ENCODE measurements at regions not wholly inside any gene's neighbourhood (a gene's known extent, or its start where the extent isn't known, plus 50 kb on each side); places are given as distances from the start of the nearest gene placed in this dataset.
"Not testable (repeated sequence)": the region's sequence is repeated elsewhere in the genome, so short reads cannot be mapped to it uniquely, and the experiment has no call there.

DNA sequence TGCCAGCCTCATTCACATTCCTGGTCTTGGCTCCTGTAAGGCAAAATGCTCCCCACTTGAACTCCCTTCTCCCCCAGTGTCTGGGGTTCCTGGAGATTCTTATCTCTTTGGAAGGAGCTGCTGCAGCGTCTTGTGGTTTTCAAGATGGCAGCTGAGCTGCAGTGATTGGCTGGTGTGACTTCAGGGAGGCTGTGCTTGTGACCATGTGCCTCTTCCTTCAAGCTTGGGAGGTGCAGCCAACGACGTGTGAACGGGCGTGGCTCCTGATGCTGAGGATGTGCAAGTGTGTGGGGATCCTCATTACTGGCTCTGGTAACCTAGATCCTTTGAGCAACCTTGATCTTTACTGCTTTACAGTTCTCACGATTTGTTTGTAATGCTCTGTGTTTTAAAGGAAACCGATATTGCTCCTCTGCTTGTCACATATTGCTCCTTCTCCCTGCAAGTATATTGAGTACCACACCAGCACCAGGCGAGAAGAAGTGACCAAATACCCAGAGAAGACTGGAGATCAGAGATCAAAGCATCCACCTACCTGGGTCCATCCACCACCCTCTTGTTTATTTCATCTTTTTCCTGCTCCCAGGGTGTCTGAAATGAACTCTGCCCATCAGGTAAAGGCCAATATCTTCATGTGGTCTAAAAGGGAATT, 208.5 kb downstream of the FGF9 start:
- peak; percentile 7 for DNase-seq (ENCODE audit: low spot score)

DNA sequence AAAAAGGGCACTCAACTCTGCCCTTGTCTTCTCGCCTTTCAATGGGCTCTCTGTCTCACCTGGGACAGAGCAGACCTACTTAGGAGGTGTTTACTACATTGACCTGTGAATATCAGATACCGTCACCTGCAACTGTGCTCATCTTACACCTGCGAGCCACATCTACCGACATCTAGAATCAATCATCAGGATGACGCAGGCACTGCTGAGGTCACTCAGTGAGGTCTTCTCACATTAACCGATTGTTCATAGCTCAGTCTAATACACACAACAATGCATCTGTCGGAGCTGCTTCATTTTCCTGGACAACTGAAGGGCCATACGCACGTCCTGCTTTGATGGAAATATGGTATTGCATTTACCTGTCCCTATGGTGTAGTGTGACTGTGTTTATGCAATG, 211.9 kb downstream of the FGF9 start:
- DNase-seq (ENCODE audit: low spot score), result peak; percentile 6

DNA sequence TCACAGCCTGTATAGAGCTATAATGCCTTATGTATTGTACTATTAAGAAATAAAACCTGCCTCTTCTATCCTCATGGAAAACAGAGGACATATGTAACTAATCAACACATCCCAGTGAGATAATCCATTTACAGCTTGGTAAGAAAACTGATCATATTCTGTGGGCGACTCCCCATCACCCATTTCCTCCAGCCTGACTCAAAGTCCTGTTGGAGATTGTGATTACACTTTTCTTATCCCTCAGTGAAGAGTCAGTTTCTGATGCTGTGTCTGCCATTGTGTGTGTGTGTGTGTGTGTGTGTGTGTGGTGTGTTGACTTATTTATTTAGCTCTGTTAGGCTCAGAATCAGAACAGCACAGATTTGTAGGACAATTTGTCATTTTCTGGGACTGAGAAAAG, 212.8 kb downstream of the FGF9 start:
- DNase-seq (ENCODE audit: low spot score), result peak; percentile 1

DNA sequence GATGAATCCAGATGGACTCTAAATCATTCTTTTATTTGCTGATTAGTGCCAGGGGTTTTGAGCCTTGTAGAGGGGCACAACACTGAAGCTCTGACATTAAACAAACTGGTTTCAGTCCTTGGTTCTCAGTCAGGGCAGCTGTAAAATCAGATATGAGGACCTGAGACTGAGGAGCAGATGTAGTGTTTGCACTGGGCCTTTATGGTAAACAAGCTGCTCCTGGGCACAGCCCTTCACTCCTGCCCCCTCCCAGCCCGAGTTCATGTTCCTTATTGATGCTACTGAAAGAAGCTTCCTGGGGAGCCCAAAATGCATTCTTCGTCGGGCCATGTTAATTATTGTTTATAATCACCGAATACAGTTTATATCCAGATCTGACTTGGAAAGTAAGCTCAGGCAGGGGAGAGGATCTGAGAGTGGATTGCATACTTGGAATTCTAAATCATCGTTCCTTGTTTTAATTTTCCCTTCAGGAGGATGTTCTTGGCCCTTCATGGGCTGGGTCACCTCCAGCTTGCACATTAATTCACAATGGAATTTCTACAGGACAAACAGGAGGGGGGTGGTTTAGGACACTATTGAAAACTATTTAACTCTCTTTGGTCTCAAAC, 213.5 kb downstream of the FGF9 start:
- peak; percentile 13 for DNase-seq (ENCODE audit: low spot score)

DNA sequence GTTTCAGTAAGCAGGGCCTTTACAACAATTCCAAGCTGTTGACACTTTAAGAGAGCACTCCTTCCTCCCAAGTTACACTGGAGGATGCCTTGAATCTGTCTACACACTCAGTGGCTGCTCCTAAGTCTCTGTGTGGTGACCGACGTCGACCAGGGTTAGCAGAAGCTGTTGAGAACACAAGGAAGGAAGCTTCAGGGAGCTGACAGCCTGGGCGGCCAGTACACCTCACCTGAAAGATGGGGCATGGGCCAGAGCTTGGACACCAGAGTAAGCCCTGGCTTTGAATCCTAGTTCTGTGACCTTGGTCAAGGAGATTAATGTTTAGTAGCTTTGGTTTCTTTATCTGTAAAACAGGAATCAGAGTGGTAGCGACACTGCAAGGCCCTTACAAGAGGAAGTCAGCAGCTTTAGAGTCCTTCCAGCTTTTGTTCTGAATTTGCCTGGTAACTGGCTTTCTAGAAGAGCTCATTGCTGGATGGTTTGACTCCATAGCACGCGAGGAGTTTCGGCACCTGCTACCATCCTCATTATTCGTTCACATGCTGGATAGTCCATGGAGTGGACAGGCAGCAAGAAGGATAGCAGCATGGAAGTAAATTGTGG, 214.2 kb downstream of the FGF9 start:
- DNase-seq (ENCODE audit: low spot score), result peak; percentile 25

DNA sequence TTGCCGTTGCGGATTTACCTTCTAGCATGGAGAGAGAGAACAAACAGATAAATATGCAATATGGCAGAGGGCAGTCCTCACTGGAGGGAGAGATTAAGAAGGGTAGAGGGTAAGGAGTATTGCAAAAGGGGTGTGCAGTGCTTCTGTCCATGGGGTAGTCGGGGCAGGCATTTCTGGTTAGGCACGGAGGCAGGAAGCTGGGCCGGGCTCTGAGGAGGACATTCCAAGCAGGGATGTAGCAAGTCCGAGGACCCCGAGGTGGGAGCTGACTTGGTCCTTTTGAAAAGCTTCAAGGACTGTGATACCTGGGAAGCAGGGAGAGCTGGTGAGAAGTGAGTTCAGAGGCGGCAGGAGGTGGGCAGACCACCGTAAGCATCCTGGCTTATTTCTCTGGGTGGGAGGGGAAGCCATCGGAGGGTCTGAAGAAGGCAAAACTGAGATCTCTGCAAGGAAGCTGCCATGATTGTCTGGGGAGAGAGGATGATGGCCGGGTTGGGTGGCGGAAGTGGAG, 214.9 kb downstream of the FGF9 start:
- peak; percentile 22 for DNase-seq (ENCODE audit: low spot score)

DNA sequence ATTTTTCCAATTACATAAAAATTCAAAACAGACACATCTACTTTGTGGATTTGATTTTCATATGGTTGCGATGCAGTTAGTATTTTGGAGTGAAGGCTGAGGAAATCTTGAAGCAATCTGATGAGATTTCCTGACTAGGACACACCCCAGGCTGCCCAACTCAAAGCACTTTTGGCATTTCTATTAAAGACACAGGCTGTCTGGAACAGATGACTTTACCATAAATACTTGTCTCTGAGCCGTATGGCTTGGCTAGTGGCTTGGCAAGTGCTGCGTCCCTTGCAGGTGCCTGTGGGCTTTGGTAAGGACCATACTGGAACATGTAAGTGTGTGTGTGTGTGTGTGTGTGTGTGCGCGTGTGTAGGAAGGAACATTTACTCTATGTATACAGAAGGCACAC, 218.8 kb downstream of the FGF9 start:
- no peak for DNase-seq (ENCODE audit: low spot score)

DNA sequence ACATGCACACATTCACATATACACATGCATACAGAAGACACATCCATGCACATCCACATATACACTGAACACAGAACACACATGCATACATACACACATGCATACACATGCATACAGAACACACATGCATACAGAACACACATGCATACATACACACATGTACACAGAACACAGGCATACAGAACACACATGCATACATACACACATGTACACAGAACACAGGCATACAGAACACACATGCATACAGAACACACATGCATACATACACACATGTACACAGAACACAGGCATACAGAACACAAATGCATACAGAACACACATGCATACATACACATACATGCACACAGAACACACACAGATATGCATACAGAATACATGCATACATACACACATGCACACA, 219.3 kb downstream of the FGF9 start:
- DNase-seq (ENCODE audit: low spot score), result not testable (repeated sequence)

DNA sequence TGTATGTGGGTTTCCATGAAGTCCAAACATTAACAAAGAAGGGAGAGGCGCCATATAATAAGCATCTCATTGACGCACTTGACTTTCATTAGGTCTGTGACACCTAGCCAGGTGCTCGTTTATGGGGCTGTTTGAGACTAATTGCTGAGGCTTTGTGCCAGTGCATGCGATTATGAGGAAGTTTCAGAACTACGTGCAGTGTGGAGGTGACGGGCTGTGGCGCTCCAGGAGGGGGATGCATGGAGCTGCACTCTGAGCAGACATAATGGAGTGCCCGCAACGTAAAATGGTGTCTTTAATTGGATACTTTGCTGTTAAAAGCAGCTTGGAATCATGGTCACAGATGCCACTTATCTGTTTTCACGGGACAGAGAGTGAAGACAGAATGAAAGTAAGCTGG, 223.2 kb downstream of the FGF9 start:
- DNase-seq (ENCODE audit: low spot score), result no peak

DNA sequence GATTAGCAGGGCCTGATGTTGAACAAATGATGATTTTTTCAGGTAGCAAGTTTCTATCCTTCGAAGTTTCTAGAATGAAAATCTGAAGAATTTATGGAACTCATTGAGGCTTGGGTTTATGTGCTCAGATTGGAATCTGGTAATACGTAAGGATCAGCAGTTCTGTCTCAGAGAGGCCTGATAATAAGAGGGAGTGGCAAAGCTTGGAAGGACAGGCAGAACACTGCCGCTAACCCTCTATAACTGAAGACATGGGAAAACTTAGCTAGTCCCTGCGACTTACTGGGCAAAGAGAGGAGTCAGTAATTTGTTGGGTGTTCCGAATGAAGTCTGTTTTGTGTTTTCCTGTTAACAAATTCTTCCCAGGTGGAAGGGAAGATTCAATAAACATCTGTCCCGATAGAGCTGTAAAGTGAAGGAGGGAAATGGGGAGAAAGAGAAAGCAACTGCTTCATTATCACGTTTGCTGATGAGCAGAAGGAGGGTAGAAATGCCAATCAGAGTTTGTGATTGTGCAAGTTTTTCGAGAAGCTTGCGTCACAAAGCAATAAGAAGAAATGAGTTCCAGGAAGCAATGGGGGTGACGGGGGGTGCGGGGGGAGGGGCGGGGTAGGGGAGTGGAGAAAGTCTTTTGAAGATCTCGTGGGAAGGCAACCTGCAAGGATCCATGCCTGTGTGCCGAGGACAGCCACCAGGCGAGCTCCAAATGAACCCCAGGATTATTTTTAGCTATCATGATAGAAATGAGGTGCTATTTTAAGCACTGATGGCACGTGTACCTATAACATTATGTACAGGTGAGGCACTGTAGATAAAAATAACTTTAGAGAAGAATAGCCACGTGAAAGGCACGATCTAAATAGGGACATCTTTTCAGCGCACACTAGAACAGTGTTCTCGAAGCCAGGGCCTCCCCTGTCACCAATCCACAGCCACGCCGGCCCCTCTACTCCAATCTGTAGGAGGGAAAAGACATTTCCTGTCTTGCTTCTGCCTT, 224.1 kb downstream of the FGF9 start:
- DNase-seq (ENCODE audit: low spot score), result no peak

DNA sequence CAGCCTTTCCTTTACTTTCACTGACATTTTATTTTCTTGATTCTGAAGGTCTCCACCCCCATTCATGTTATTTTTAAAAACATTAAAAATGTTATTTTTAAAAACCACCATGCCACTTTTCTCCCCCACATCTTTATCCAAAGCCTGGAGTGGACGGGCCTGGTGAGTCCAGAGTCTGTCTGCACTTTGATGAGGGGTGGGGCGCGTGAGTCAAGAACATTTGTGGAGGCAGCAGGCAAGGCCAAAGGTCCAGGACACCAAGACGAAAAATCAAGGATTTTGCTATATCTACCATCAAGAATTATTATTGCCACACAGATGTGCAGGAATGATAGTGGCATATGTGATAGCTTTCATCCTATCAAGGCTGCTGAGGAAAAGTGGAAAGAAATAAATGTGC, 224.9 kb downstream of the FGF9 start:
- DNase-seq (ENCODE audit: low spot score), result no peak

DNA sequence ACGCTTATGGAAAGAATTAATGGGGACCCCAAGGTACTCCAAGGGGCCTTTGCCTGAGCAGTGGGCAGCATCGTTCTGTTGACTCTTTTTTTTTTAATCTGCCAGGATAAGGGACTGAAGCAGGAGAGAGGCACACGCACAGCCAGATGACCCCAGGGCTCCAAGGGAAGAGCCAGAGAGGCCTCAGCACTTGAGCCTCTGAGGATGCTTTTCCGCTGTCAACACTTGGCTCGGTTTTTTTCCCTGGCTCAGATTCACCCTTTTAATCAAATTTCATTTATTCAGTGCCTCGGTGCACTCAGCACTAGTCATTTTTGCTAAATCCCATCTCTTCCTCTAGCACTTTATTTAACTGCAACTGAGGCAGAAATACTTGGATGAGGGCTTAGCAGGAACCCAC, 226.3 kb downstream of the FGF9 start:
- no peak for DNase-seq (ENCODE audit: low spot score)

DNA sequence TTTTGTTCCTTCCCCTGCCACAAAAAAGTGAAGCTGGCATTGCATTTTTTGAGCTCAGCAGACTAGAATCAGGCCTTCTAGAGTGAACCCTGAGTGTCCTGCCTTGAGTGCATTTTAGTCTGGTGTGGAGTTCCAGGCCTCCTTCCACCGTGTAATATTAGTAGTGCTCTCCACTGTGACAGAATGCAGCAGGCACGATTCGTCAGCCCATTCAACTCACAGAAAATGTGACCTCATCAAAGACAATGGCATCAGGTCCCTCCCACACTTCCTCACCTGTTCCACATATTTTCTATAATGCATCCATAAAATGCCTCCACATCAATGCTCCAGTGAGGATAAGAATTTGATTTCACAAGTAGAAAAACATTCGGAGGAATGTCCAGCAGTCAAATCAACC, 227.6 kb downstream of the FGF9 start:
- no peak for DNase-seq (ENCODE audit: low spot score)

DNA sequence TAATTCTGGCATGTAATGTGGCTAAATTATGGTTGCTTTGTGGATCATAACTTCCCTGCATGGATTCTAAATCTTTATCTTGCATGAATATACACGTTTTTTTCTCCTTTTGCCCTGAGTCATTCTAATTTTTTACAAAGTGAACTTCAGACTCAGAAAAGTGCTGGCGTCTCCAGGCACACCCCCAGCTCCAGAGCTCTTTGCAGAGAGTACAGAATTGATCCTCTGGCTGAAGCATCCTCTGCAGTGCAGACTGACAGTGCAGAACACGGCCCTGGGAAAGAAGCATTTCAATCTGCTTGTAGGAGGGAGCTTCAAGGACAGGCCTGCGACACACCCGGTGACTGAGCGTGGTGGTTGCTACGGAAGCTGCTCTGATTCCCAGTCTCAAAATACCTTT, 228.1 kb downstream of the FGF9 start:
- DNase-seq (ENCODE audit: low spot score), result no peak

DNA sequence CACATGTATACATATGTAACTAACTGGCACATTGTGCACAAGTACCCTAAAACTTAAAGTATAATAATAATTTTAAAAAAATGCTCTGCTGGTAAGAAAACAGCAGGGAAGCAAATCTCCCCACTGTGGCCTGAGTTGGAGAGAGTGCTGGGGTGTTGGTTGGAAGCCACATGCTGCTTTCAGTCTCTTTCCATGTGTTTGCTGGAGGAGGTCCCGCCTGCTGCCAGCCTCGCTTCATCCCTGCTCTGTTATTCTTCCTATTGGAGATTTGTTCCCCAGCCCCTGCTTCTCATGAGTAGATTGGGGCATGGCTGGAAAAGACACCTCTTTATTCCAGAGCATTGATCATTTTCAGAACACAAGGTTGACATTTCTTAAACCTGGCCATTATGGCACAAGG, 230.5 kb downstream of the FGF9 start:
- DNase-seq (ENCODE audit: low spot score), result no peak

DNA sequence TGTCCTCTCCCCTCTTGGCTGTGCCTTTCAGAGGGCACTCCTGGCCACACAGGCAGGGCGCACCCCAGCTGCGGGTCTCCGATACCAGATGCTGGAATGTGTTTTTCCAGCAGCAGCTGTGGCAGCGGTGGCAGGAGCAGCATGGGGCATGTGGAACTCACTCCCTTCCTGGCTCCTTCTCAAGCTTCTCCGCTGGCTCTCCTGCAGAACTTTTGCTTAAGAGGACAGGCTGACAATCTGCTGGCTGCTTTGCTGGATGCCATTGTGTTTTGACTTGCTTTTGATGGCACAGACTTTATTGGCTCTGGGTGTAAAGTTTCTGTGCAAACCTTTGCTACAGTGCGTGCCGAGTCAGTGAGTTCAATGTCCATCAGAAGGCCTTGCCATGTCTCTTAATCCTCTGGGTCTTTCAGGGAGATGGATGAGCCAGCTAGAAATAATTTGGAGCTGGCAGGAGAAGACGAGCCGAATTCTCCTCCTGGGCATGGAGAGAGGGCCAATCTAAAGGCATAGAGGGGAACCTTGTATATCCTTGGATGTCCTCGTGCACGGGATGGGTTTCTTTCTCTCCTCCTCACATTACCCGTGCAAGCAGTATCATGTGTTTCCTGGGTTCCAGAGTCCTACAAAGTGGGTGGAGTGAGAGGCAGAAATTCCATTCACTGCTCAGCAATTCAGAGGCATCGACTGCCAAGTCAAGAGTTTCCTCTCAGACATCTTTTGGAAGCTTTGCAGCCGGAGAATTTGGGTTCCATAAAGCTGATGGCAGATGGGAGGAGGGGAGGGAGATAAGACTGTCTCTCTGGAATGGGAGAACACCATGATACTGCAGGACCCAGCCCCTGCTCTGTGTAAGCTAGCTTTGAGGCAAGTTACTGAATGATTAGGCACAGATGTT, 231.2 kb downstream of the FGF9 start:
- no peak for DNase-seq (ENCODE audit: low spot score)

DNA sequence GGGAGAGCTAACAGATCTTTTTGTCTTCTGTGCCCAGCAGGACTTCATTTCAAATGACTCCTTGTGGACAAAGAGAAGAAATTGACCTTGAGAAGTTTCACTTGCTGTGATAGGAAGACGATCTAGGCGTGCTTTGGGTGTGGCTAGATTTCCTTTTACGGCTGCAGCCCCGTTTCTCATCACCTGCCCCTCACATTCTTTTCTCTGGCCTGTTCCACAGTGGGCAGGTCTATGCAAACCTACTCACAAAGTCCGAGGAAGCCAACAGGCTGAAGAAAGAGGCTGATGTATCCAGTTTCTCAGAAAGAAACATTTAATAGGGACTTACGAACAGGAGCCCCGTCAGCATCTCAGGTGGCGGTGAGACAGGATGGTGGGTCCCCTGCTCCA, 231.8 kb downstream of the FGF9 start:
- DNase-seq (ENCODE audit: low spot score), result no peak

DNA sequence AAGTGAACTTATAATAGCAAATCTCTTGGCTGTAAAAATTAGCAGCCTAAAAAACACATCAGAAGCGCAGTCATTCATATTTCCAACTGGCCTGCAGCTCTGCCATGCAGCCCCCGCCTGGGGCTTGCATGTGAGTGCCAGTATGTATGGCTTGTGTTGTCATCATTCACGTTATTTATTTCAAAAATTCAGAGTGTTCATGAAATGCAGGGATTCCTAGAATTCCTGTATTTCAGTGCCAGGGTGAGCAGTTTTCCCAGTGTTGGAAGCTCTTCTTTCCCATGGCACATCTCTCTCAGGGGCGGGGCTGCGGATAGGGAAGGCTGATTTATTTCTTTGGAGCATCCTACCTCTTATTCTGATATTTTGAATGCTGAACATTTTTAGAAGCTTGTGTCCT, 234.6 kb downstream of the FGF9 start:
- no peak for DNase-seq (ENCODE audit: low spot score)

DNA sequence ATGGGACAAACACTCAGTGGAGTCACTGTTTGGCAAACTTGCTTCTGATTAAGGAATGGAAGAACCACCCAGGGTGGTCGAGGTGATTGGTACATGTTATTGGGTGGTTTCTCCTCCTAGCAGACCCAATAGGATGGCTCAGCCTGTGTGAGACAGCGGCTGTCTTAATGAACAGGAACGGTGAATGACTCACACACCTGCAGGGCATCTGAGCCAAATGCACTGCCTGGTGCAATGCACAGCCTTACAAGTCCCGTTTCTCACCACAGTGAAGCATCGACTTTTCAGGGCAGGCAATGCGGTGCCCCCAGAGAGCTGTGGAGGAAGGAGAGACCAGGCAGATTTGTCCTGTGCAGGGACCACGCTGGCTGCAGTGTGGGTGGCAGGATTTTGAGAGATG, 238.5 kb downstream of the FGF9 start:
- DNase-seq (ENCODE audit: low spot score), result no peak

DNA sequence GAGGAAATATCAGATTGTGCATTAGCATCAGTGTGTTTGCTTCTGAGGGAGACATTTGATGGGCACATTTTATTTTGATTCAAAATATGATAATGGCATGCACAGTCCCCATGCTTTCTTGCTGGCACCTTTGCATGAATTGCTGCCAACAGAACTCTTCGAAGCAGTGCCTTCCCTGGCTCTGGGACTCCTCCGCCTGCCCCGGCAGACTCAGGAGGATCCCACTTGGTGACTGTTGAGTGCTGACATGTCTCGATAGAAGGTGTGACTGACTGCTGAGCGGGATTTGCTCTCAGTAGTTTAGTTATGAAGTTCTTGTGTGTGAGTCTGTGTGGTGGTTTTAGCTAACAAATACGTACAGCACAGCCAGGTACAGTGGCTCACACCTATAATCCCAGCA, 239.7 kb downstream of the FGF9 start:
- DNase-seq (ENCODE audit: low spot score), result no peak

DNA sequence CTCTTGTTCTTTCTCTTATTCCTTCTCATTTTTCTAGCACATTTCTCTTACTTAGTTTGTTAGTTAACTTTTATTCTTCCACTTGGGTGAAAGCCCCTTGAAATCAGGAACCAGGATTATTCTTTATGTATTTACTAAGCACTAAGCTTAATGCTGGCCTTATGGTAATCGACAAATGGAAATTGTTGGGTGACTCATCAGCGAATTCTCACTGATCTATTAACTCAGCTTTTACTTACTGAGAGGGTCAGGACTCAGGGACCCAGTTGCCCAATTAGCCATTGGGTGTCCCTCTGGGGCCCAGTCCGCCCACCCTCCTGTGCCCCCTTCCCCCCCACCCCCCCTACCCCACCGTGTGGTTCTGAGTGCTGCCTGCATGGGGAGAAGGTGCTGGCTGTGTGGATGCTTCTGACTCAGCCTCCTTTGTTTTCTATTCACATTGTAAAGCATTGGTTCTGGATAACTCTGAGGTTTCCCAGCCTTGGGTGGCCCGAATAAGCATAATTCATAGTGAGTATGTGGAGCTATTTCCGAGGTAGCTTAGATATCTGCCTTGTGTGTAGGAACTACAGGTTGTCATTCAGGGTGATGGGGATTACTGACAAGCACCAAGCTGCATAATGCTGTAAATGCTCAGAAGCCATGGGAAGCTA, 240.9 kb downstream of the FGF9 start:
- DNase-seq (ENCODE audit: low spot score), result no peak

Measured in ecto neural progenitor cell (in vitro differentiated cells).